ENCODE measurements at regions not wholly inside any gene's neighbourhood (a gene's known extent, or its start where the extent isn't known, plus 50 kb on each side); places are given as distances from the start of the nearest gene placed in this dataset.

DNA sequence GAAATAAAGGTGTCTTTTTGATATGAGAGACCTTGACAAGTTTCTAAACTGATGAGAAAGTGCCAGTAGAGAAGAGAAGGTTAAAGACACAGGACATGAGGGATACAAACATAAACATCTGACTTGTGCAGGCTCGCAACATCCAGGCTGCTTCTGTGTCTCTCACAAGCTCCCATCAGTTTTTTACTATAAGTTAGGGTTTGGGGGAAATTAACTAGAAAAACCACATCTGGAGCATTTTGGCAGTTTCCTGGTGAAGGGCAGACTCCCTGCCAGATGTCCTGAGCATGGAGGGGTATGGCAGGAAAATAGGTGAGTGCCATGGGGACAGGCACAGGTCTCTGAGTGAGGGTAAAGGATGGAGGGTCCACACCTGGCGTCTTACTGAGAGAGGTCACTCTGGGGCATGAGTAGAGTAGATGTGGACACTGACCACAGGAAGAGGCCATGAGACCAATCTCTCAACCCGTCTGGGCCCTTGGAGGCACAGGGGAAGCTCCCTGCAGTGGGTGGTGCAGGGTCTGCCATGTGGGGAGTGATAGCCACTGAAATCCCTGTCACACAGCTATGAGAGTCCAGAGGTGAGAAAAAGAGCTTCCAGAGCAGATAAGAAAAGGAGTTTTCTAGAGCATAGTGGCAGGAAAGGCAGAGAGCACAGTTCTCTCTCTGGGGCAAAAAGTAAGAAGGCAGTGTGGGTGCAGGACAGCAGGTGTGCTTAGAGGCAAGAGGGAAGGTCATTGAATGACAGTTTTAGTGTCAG is 193.3 kb upstream of the SYNDIG1 start:
- H4K12ac ChIP-seq (ENCODE audit: low read depth, low read length): no peak overlapping the region
- H4K91ac ChIP-seq (ENCODE audit: low read depth, low read length): no peak overlapping the region
- H3K79me2 ChIP-seq (ENCODE audit: control insufficient read depth, insufficient read depth, low read length, poor library complexity): no peaks in the 10 kb centered on the region
- DNase-seq: no peak
- no peaks in the 10 kb centered on the region for H3K4me1 ChIP-seq (ENCODE audit: control insufficient read depth in 1 of 2, insufficient read depth in 2 of 2, low read length in 2 of 2)
- H3K79me1 ChIP-seq (ENCODE audit: low read length): no peaks in the 10 kb centered on the region
- H3K4ac ChIP-seq (ENCODE audit: low read depth, low read length): no peak overlapping the region
- H3K4me3 ChIP-seq (ENCODE audit: low read depth, low read length): no peak overlapping the region
- no peaks in the 10 kb centered on the region for H3K9me3 ChIP-seq (ENCODE audit: insufficient read depth, low read depth, low read length)
- H3K27me3 ChIP-seq (ENCODE audit: insufficient read depth, low read length): no peaks in the 10 kb centered on the region
- no peak overlapping the region for H2AK5ac ChIP-seq (ENCODE audit: low read length)
- H4K8ac ChIP-seq (ENCODE audit: low read depth, low read length): no peak overlapping the region
- H3K4me2 ChIP-seq (ENCODE audit: low read length): no peak overlapping the region
- H2BK120ac ChIP-seq (ENCODE audit: insufficient read depth, low read length, poor library complexity): no peak overlapping the region
- no peak overlapping the region for H3K9ac ChIP-seq (ENCODE audit: low read length)
- no peak overlapping the region for H2BK5ac ChIP-seq (ENCODE audit: low read depth, low read length, poor library complexity)
- WGBS (ENCODE audit: extremely low coverage, insufficient coverage, insufficient read length): no CpG with 5 or more reads among the region's 3 CpGs
- no peak overlapping the region for H3K14ac ChIP-seq (ENCODE audit: low read length)
- H3K23ac ChIP-seq (ENCODE audit: low read length): no peak overlapping the region
- H2AFZ ChIP-seq (ENCODE audit: insufficient read depth, low read length, poor library complexity): no peak overlapping the region
- H3K18ac ChIP-seq (ENCODE audit: low read length): no peak overlapping the region
- no peaks in the 10 kb centered on the region for H3K36me3 ChIP-seq (ENCODE audit: control insufficient read depth in 1 of 2, insufficient read depth in 2 of 2, low read length in 2 of 2)
- H3K27ac ChIP-seq (ENCODE audit: low read depth, low read length): no peak overlapping the region
- H2BK12ac ChIP-seq (ENCODE audit: low read length): no peak overlapping the region

DNA sequence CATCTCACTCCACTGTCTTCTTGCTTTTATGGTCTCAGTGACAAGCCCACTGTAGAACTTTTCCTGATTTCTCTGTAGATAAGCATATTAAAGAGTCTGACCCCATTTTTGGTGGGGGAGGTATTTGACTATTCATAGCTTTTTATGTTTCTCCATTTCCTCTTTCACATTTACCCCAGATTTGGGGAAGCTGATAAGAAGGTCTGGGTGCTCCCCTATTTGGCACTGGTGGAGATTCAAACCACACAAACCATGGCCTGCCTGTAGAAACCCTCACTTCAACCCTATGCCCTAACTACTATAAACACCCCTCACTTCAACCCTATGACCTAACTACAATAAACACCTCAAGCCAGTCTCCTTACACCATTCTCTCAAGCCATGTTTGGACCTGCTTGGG is 196.2 kb upstream of the SYNDIG1 start:
- H3K4me2 ChIP-seq (ENCODE audit: low read length): no peak overlapping the region
- no peaks in the 10 kb centered on the region for H3K36me3 ChIP-seq (ENCODE audit: control insufficient read depth in 1 of 2, insufficient read depth in 2 of 2, low read length in 2 of 2)
- no peak overlapping the region for H2BK120ac ChIP-seq (ENCODE audit: insufficient read depth, low read length, poor library complexity)
- H3K79me2 ChIP-seq (ENCODE audit: control insufficient read depth, insufficient read depth, low read length, poor library complexity): no peaks in the 10 kb centered on the region
- no peaks in the 10 kb centered on the region for H3K4me1 ChIP-seq (ENCODE audit: control insufficient read depth in 1 of 2, insufficient read depth in 2 of 2, low read length in 2 of 2)
- no peak overlapping the region for H3K23ac ChIP-seq (ENCODE audit: low read length)
- no peak overlapping the region for H4K8ac ChIP-seq (ENCODE audit: low read depth, low read length)
- H3K14ac ChIP-seq (ENCODE audit: low read length): no peak overlapping the region
- no peak overlapping the region for H2AFZ ChIP-seq (ENCODE audit: insufficient read depth, low read length, poor library complexity)
- H3K9me3 ChIP-seq (ENCODE audit: insufficient read depth, low read depth, low read length): no peaks in the 10 kb centered on the region
- no peak overlapping the region for H3K18ac ChIP-seq (ENCODE audit: low read length)
- H3K27ac ChIP-seq (ENCODE audit: low read depth, low read length): no peak overlapping the region
- H3K79me1 ChIP-seq (ENCODE audit: low read length): no peaks in the 10 kb centered on the region
- H3K27me3 ChIP-seq (ENCODE audit: insufficient read depth, low read length): no peaks in the 10 kb centered on the region
- H2BK12ac ChIP-seq (ENCODE audit: low read length): no peak overlapping the region
- no peak overlapping the region for H2BK5ac ChIP-seq (ENCODE audit: low read depth, low read length, poor library complexity)
- no peak overlapping the region for H4K12ac ChIP-seq (ENCODE audit: low read depth, low read length)
- H3K9ac ChIP-seq (ENCODE audit: low read length): no peak overlapping the region
- DNase-seq: no peak
- no peak overlapping the region for H3K4ac ChIP-seq (ENCODE audit: low read depth, low read length)
- no peak overlapping the region for H3K4me3 ChIP-seq (ENCODE audit: low read depth, low read length)
- H2AK5ac ChIP-seq (ENCODE audit: low read length): no peak overlapping the region
- H4K91ac ChIP-seq (ENCODE audit: low read depth, low read length): no peak overlapping the region

DNA sequence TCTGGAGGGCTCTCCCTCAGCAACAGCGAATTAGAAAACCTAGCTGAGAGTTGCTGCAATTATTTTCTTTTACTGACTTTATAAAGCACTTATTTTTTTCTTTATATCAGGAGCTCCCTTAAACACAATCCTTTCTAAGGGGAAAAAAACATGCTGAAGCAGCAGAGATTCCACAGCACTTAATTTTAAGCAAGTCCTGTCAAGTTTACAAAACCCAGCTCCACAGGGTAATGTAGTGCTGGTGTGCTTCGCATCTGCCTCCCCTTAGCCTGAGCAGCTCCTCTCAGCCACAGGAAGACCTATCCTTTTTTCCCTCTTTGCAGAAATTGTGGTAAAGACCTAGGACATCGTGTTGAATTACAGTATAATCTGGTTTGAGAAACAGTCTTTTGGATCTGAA is 208.1 kb upstream of the SYNDIG1 start:
- Histone ChIP-seq H3K27me3 (ENCODE audit: insufficient read depth, low read length) (no peaks in the 10 kb centered on the region), H3K4ac (ENCODE audit: low read depth, low read length) (no peak overlapping the region), H2BK120ac (ENCODE audit: insufficient read depth, low read length, poor library complexity) (no peak overlapping the region), H3K36me3 (ENCODE audit: control insufficient read depth in 1 of 2, insufficient read depth in 2 of 2, low read length in 2 of 2) (no peaks in the 10 kb centered on the region), H3K4me1 (ENCODE audit: control insufficient read depth in 1 of 2, insufficient read depth in 2 of 2, low read length in 2 of 2) (peaks cover 0 to 2% of the 10 kb centered on the region in 2 experiments), H3K4me3 (ENCODE audit: low read depth, low read length) (no peak overlapping the region), H3K4me2 (ENCODE audit: low read length) (no peak overlapping the region), H2BK5ac (ENCODE audit: low read depth, low read length, poor library complexity) (no peak overlapping the region), H3K9me3 (ENCODE audit: insufficient read depth, low read depth, low read length) (no peaks in the 10 kb centered on the region), H3K79me2 (ENCODE audit: control insufficient read depth, insufficient read depth, low read length, poor library complexity) (peaks cover under 1% of the 10 kb centered on the region), H2AFZ (ENCODE audit: insufficient read depth, low read length, poor library complexity) (no peak overlapping the region), H4K8ac (ENCODE audit: low read depth, low read length) (no peak overlapping the region), H3K27ac (ENCODE audit: low read depth, low read length) (no peak overlapping the region), H3K18ac (ENCODE audit: low read length) (no peak overlapping the region), H4K91ac (ENCODE audit: low read depth, low read length) (no peak overlapping the region), H3K9ac (ENCODE audit: low read length) (no peak overlapping the region), H3K23ac (ENCODE audit: low read length) (no peak overlapping the region), H2BK12ac (ENCODE audit: low read length) (no peak overlapping the region), H3K79me1 (ENCODE audit: low read length) (no peaks in the 10 kb centered on the region), H3K14ac (ENCODE audit: low read length) (no peak overlapping the region), H2AK5ac (ENCODE audit: low read length) (no peak overlapping the region), H4K12ac (ENCODE audit: low read depth, low read length) (no peak overlapping the region)
- no peak for DNase-seq
- no CpG with 5 or more reads among the region's 3 CpGs for WGBS (ENCODE audit: extremely low coverage, insufficient coverage, insufficient read length)

DNA sequence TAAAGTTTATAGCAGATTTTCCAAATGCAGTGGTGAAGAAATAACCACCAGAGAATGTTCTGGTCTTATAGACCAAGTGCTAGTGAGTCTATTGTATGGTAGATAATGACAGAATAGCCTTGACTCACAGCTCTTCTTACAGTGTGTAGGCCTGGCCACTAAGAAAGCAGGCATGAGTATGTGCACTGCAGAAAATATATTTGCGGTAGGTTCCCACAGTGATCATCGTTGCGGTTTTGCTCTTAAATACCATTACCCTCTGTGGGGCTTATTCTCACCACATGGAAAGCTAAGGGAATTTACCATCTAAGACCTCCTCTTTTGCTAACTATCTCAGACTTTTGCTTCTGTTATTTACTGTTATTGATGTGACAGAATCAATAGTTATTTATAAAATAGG is 212.3 kb upstream of the SYNDIG1 start:
- no CpG with 5 or more reads among the region's 3 CpGs for whole genome bisulfite sequencing (ENCODE audit: extremely low coverage, insufficient coverage, insufficient read length)
- Histone ChIP-seq H2BK12ac (ENCODE audit: low read length) (no peak overlapping the region), H2BK5ac (ENCODE audit: low read depth, low read length, poor library complexity) (no peak overlapping the region), H4K12ac (ENCODE audit: low read depth, low read length) (no peak overlapping the region), H3K9ac (ENCODE audit: low read length) (no peak overlapping the region), H2BK120ac (ENCODE audit: insufficient read depth, low read length, poor library complexity) (no peak overlapping the region), H4K91ac (ENCODE audit: low read depth, low read length) (no peak overlapping the region), H3K4ac (ENCODE audit: low read depth, low read length) (no peak overlapping the region), H3K14ac (ENCODE audit: low read length) (no peak overlapping the region), H3K9me3 (ENCODE audit: insufficient read depth, low read depth, low read length) (no peaks in the 10 kb centered on the region), H3K27ac (ENCODE audit: low read depth, low read length) (no peak overlapping the region), H3K18ac (ENCODE audit: low read length) (no peak overlapping the region), H3K23ac (ENCODE audit: low read length) (no peak overlapping the region), H3K4me3 (ENCODE audit: low read depth, low read length) (no peak overlapping the region), H2AFZ (ENCODE audit: insufficient read depth, low read length, poor library complexity) (no peak overlapping the region), H3K27me3 (ENCODE audit: insufficient read depth, low read length) (no peaks in the 10 kb centered on the region), H4K8ac (ENCODE audit: low read depth, low read length) (no peak overlapping the region), H2AK5ac (ENCODE audit: low read length) (no peak overlapping the region), H3K36me3 (ENCODE audit: control insufficient read depth in 1 of 2, insufficient read depth in 2 of 2, low read length in 2 of 2) (no peaks in the 10 kb centered on the region), H3K4me2 (ENCODE audit: low read length) (no peak overlapping the region), H3K79me1 (ENCODE audit: low read length) (no peaks in the 10 kb centered on the region), H3K4me1 (ENCODE audit: control insufficient read depth in 1 of 2, insufficient read depth in 2 of 2, low read length in 2 of 2) (peaks cover 0 to 2% of the 10 kb centered on the region in 2 experiments), H3K79me2 (ENCODE audit: control insufficient read depth, insufficient read depth, low read length, poor library complexity) (peaks cover 2% of the 10 kb centered on the region)
- DNase-seq: no peak

Measured in trophoblast cell (in vitro differentiated cells and primary cell).